ENCODE measurements at regions not wholly inside any gene's neighbourhood (a gene's known extent, or its start where the extent isn't known, plus 50 kb on each side); places are given as distances from the start of the nearest gene placed in this dataset.
"Not testable (repeated sequence)": the region's sequence is repeated elsewhere in the genome, so short reads cannot be mapped to it uniquely, and the experiment has no call there.

DNA sequence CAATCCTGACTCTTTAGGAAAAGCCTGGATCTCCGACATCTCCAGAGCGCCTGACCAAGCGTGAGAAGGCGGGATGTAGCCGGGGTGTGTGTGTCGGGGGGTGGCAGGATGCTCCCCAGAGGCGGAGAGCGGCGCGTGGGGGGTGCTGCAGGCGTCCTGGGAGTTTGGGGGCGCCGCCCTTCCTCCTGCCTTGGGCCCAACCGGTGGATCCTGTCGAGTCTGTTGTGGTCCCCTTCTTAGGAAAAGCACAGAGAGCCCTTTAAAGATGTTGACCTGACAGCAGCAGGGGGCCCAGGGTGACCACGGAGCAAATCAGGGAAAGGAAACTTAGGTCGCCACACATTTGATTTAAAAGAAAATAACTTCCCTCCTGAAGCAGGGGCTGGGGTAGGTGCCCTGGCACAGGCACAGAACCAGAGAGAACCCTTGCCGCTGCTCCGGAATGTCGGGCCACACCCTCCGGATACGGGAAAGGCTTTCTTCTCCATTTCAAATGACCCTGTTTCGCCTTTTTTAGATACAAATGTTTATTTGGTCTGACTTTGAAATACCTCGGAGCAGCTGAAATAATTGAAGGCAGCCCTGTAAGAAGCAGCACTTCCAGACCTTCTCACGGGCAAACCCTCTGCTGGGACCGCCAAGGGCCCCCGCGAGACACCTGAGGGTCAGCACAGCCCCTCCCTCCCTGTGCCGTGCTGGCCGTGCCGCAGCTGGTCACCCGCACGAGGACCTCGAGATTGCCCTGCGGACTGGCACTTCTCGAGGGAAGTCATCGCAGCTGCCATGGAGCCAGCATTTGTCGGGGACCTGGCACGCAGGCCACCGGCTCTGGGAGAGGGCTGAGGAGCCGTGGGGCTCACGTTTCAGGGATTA, 102.9 kb upstream of the KLF13 start:
- no peak overlapping the region for H3K4me2 ChIP-seq (ENCODE audit: low read length, poor library complexity, severe bottlenecking)
- no peak overlapping the region for H3K18ac ChIP-seq (ENCODE audit: low read depth in 1 of 2, low read length in 2 of 2)
- no peak overlapping the region for H3K4ac ChIP-seq (ENCODE audit: low read depth in 1 of 2, low read length in 2 of 2)
- peaks cover 5% of the 10 kb centered on the region for H3K9me3 ChIP-seq (ENCODE audit: control insufficient read depth, low read length)
- no peak for DNase-seq
- H2AFZ ChIP-seq (ENCODE audit: low read depth, low read length) = no peak overlapping the region
- no peak overlapping the region for H2BK120ac ChIP-seq (ENCODE audit: low read depth, low read length)
- peak overlapping the region; percentile 22 for H4K8ac ChIP-seq (ENCODE audit: low read length)
- H3K4me1 ChIP-seq (ENCODE audit: control insufficient read depth, insufficient read depth, low read depth, low read length) = peaks cover 3% of the 10 kb centered on the region
- peak overlapping the region; percentile 43 for H3K9ac ChIP-seq (ENCODE audit: low read length)
- WGBS = 67% methylated on average over 41 of the region's 42 CpGs
- peaks cover 19 to 29% of the 10 kb centered on the region in 2 experiments for H3K27me3 ChIP-seq (ENCODE audit: control insufficient read depth in 1 of 2, insufficient read depth in 1 of 2, low read length in 2 of 2)
- H3K4me3 ChIP-seq (ENCODE audit: insufficient read depth in 1 of 2, low read depth in 1 of 2, low read length in 2 of 2) = peak overlapping the region in 1 of 2 experiments; percentile 55
- H3K14ac ChIP-seq (ENCODE audit: low read length in 2 of 2) = no peak overlapping the region
- no peak overlapping the region for H2AK5ac ChIP-seq (ENCODE audit: low read length, severe bottlenecking)
- H3K79me1 ChIP-seq (replicated peaks; ENCODE audit: low read length, poor library complexity, severe bottlenecking) = no peaks in the 10 kb centered on the region
- no peak overlapping the region for H2BK5ac ChIP-seq (ENCODE audit: low read depth, low read length, poor library complexity, severe bottlenecking)
- H3K27ac ChIP-seq (ENCODE audit: low read length, poor library complexity, severe bottlenecking) = no peak overlapping the region
- no peak overlapping the region for H2BK12ac ChIP-seq (ENCODE audit: low read length in 2 of 2)
- no peak overlapping the region for H4K91ac ChIP-seq (ENCODE audit: low read length)
- no peaks in the 10 kb centered on the region for H3K36me3 ChIP-seq (ENCODE audit: control insufficient read depth in 1 of 2, insufficient read depth in 2 of 2, low read depth in 1 of 2, low read length in 2 of 2)
- no peak overlapping the region for H3K23ac ChIP-seq (ENCODE audit: low read length in 2 of 2)
- no peak overlapping the region for H2BK15ac ChIP-seq (ENCODE audit: low read depth, poor library complexity, severe bottlenecking)

DNA sequence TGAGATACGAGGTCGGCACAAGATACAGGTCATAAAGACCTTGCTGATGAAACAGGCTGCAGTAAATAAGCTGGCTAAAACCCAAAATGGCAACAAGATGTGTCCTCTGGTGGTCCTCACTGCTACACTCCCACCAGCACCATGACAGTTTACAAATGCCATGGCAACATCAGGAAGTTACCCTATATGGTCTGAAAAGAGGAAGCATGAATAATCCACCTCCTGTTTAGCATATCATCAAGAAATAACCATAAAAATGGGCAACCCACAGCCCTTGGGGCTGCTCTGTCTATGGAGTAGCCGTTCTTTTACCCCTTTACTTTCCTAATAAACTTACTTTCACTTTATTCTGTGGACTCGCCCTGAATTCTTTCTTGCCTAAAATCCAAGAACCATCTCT, 102.0 kb upstream of the KLF13 start:
- not testable (repeated sequence) for DNase-seq; H3K14ac ChIP-seq (ENCODE audit: low read length in 2 of 2); H3K4me1 ChIP-seq (ENCODE audit: control insufficient read depth, insufficient read depth, low read depth, low read length); H3K4ac ChIP-seq (ENCODE audit: low read depth in 1 of 2, low read length in 2 of 2); H2AK5ac ChIP-seq (ENCODE audit: low read length, severe bottlenecking); H3K36me3 ChIP-seq (ENCODE audit: control insufficient read depth in 1 of 2, insufficient read depth in 2 of 2, low read depth in 1 of 2, low read length in 2 of 2); H3K27ac ChIP-seq (ENCODE audit: low read length, poor library complexity, severe bottlenecking); H3K9me3 ChIP-seq (ENCODE audit: control insufficient read depth, low read length); H4K8ac ChIP-seq (ENCODE audit: low read length); H3K18ac ChIP-seq (ENCODE audit: low read depth in 1 of 2, low read length in 2 of 2); H2BK15ac ChIP-seq (ENCODE audit: low read depth, poor library complexity, severe bottlenecking); H2BK120ac ChIP-seq (ENCODE audit: low read depth, low read length); H3K9ac ChIP-seq (ENCODE audit: low read length); H2BK5ac ChIP-seq (ENCODE audit: low read depth, low read length, poor library complexity, severe bottlenecking); H2AFZ ChIP-seq (ENCODE audit: low read depth, low read length); H3K23ac ChIP-seq (ENCODE audit: low read length in 2 of 2); H2BK12ac ChIP-seq (ENCODE audit: low read length in 2 of 2); H3K4me2 ChIP-seq (ENCODE audit: low read length, poor library complexity, severe bottlenecking); H3K79me1 ChIP-seq (replicated peaks; ENCODE audit: low read length, poor library complexity, severe bottlenecking); H3K4me3 ChIP-seq (ENCODE audit: insufficient read depth in 1 of 2, low read depth in 1 of 2, low read length in 2 of 2); H4K91ac ChIP-seq (ENCODE audit: low read length)
- peaks cover 24 to 35% of the 10 kb centered on the region in 2 experiments for H3K27me3 ChIP-seq (ENCODE audit: control insufficient read depth in 1 of 2, insufficient read depth in 1 of 2, low read length in 2 of 2)
- WGBS = 82% methylated on average over 4 of the region's 4 CpGs

DNA sequence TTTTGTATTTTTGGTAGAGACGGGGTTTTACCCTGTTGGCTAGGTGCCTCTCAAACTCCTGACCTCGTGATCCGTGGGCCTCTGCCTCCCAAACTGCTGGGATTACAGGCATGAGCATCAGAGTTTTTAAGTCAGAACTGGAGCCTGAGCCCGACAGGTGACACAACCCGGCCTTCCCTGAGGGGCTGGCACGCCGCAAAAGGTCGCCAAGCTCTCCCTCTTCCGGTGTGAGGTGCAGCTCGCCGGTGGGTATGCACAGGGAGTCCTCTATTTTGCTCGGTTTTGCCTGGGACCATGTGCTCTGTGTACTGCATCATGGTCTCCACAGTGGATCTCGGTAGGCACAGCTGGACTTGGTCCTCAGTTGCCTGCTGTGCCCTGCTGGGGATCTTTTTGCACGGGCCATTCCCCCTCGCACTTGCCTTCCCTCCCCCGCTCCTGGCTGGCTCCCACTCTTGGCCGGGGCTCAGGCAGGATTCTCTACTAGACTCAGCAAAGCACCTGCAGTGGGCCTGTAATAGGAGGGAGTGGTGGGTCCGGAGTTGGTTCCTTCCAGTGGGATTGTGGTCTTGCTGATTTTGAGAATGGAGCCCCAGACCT, 101.2 kb upstream of the KLF13 start:
- WGBS = 90% methylated on average over 18 of the region's 18 CpGs
- Histone ChIP-seq H3K4me1 (ENCODE audit: control insufficient read depth, insufficient read depth, low read depth, low read length) (peaks cover 5% of the 10 kb centered on the region), H2AFZ (ENCODE audit: low read depth, low read length) (no peak overlapping the region), H3K27ac (ENCODE audit: low read length, poor library complexity, severe bottlenecking) (no peak overlapping the region), H3K18ac (ENCODE audit: low read depth in 1 of 2, low read length in 2 of 2) (no peak overlapping the region), H2BK120ac (ENCODE audit: low read depth, low read length) (no peak overlapping the region), H3K79me1 (replicated peaks; ENCODE audit: low read length, poor library complexity, severe bottlenecking) (no peaks in the 10 kb centered on the region), H2BK5ac (ENCODE audit: low read depth, low read length, poor library complexity, severe bottlenecking) (no peak overlapping the region), H3K27me3 (ENCODE audit: control insufficient read depth in 1 of 2, insufficient read depth in 1 of 2, low read length in 2 of 2) (peaks cover 24 to 35% of the 10 kb centered on the region in 2 experiments), H2BK12ac (ENCODE audit: low read length in 2 of 2) (no peak overlapping the region), H4K8ac (ENCODE audit: low read length) (peak overlapping the region; percentile 12), H3K9ac (ENCODE audit: low read length) (no peak overlapping the region), H2BK15ac (ENCODE audit: low read depth, poor library complexity, severe bottlenecking) (no peak overlapping the region), H3K4me2 (ENCODE audit: low read length, poor library complexity, severe bottlenecking) (no peak overlapping the region), H3K9me3 (ENCODE audit: control insufficient read depth, low read length) (peaks cover 5% of the 10 kb centered on the region), H3K4me3 (ENCODE audit: insufficient read depth in 1 of 2, low read depth in 1 of 2, low read length in 2 of 2) (no peak overlapping the region), H3K23ac (ENCODE audit: low read length in 2 of 2) (no peak overlapping the region), H2AK5ac (ENCODE audit: low read length, severe bottlenecking) (no peak overlapping the region), H4K91ac (ENCODE audit: low read length) (no peak overlapping the region), H3K4ac (ENCODE audit: low read depth in 1 of 2, low read length in 2 of 2) (no peak overlapping the region), H3K36me3 (ENCODE audit: control insufficient read depth in 1 of 2, insufficient read depth in 2 of 2, low read depth in 1 of 2, low read length in 2 of 2) (no peaks in the 10 kb centered on the region), H3K14ac (ENCODE audit: low read length in 2 of 2) (peak overlapping the region in 1 of 2 experiments; percentile 28)
- no peak for DNase-seq

DNA sequence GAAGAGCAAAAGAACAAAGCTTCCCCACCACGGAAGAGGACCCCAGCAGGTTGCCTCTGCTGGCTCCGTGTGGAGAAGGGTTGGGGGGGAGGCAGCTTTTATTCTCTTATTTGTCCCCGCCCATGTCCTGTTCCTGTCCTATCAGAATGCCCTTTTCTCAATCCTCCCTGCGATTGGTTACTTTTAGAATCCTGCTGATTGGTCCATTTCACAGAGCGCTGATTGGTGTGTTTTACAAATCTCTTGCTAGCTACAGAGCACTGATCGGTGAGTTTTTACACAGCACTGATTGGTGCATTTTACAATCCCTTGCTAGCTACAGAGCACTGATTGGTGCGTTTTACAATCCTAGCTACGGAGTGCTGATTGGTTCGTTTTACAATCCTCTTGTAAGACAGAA, 100.6 kb upstream of the KLF13 start:
- Histone ChIP-seq H3K4me1 (ENCODE audit: control insufficient read depth, insufficient read depth, low read depth, low read length) (peaks cover 7% of the 10 kb centered on the region), H3K9me3 (ENCODE audit: control insufficient read depth, low read length) (peaks cover 5% of the 10 kb centered on the region), H3K27ac (ENCODE audit: low read length, poor library complexity, severe bottlenecking) (no peak overlapping the region), H4K8ac (ENCODE audit: low read length) (no peak overlapping the region), H2BK15ac (ENCODE audit: low read depth, poor library complexity, severe bottlenecking) (no peak overlapping the region), H2BK120ac (ENCODE audit: low read depth, low read length) (no peak overlapping the region), H3K4ac (ENCODE audit: low read depth in 1 of 2, low read length in 2 of 2) (no peak overlapping the region), H3K79me1 (replicated peaks; ENCODE audit: low read length, poor library complexity, severe bottlenecking) (no peaks in the 10 kb centered on the region), H2AK5ac (ENCODE audit: low read length, severe bottlenecking) (no peak overlapping the region), H3K9ac (ENCODE audit: low read length) (no peak overlapping the region), H3K18ac (ENCODE audit: low read depth in 1 of 2, low read length in 2 of 2) (no peak overlapping the region), H3K23ac (ENCODE audit: low read length in 2 of 2) (no peak overlapping the region), H3K27me3 (ENCODE audit: control insufficient read depth in 1 of 2, insufficient read depth in 1 of 2, low read length in 2 of 2) (peaks cover 24 to 37% of the 10 kb centered on the region in 2 experiments), H2BK5ac (ENCODE audit: low read depth, low read length, poor library complexity, severe bottlenecking) (no peak overlapping the region), H2BK12ac (ENCODE audit: low read length in 2 of 2) (no peak overlapping the region), H3K14ac (ENCODE audit: low read length in 2 of 2) (no peak overlapping the region), H4K91ac (ENCODE audit: low read length) (no peak overlapping the region), H3K36me3 (ENCODE audit: control insufficient read depth in 1 of 2, insufficient read depth in 2 of 2, low read depth in 1 of 2, low read length in 2 of 2) (no peaks in the 10 kb centered on the region), H3K4me2 (ENCODE audit: low read length, poor library complexity, severe bottlenecking) (no peak overlapping the region), H3K4me3 (ENCODE audit: insufficient read depth in 1 of 2, low read depth in 1 of 2, low read length in 2 of 2) (no peak overlapping the region), H2AFZ (ENCODE audit: low read depth, low read length) (no peak overlapping the region)
- no peak for DNase-seq
- WGBS = 83% methylated on average over 9 of the region's 9 CpGs

Measured in mesenchymal stem cell (in vitro differentiated cells and primary cell).